Heart left ventricle (tissue), 16 donors: ENCODE measurements at regions not wholly inside any gene's neighbourhood (a gene's known extent, or its start where the extent isn't known, plus 50 kb on each side); places are given as distances from the start of the nearest gene placed in this dataset.
"Not testable (repeated sequence)": the region's sequence is repeated elsewhere in the genome, so short reads cannot be mapped to it uniquely, and the experiment has no call there.

Experiments used
- ATAC-seq, 4 donors: fragments of 200-7000 bp; cut with Tn5 transposase; one replicate each; pipeline ENCODE4 v1.9.1; 2020 to 2022; ENCODE audit warnings: moderate library complexity in 4 of 4, mild to moderate bottlenecking in 3 of 4, moderate number of reproducible peaks in 1 of 4
- DNase-seq, 5 donors: peaks; one replicate each; pipeline ENCODE4 v3.0.0-alpha.2; 2020
- H3K27ac ChIP-seq, 12 donors: fragments of 200-600 bp; sonication (generic) in 4 of 12; one replicate each; pipeline versions ENCODE4 v1.5.0 to v1.8.0; 2016 to 2022; ENCODE audit warnings: mild to moderate bottlenecking in 2 of 12
- H3K27me3 ChIP-seq, 9 donors: fragments of 200-600 bp; sonication (generic) in 2 of 9; one replicate each; pipeline versions ENCODE4 v1.5.1 to v1.8.0; 2016 to 2022; ENCODE audit warnings: mild to moderate bottlenecking in 3 of 9
- H3K36me3 ChIP-seq, 9 donors: fragments of 200-600 bp; sonication (generic) in 2 of 9; one replicate each; pipeline versions ENCODE4 v1.5.0 to v1.8.0; 2018 to 2022; ENCODE audit warnings: mild to moderate bottlenecking in 2 of 9
- H3K4me1 ChIP-seq, 12 donors: fragments of 200-600 bp; sonication (generic) in 4 of 12; one replicate each; pipeline versions ENCODE4 v1.5.0 to v1.8.0; 2016 to 2022; ENCODE audit warnings: mild to moderate bottlenecking in 3 of 12
- H3K4me3 ChIP-seq, 12 donors: fragments of 200-600 bp; sonication (generic) in 4 of 12; one replicate each; pipeline versions ENCODE4 v1.5.0 to v1.8.0; 2017 to 2022; ENCODE audit warnings: mild to moderate bottlenecking in 9 of 12, moderate library complexity in 4 of 12
- H3K9me3 ChIP-seq, 12 donors: fragments of 200-600 bp; sonication (generic) in 4 of 12; one replicate each; pipeline versions ENCODE4 v1.5.0 to v1.8.0; 2016 to 2022; ENCODE audit warnings: mild to moderate bottlenecking in 1 of 12
- POLR2A ChIP-seq, 2 donors: fragments of 450-650 bp; IDR thresholded peaks; one replicate each; pipeline ENCODE4 v1.6.1; 2017; ENCODE audit warnings: antibody characterized with exemption in 2 of 2, mild to moderate bottlenecking in 2 of 2, moderate library complexity in 2 of 2
- WGBS, 4 donors: extraction: QIAGEN DNeasy Blood & Tissue Kit in 2 of 4; methylation state at CpG; one replicate each; pipeline versions ENCODE4 v1.1.5 to v1.1.7; 2013 to 2018; 5-methylcytosine and 5-hydroxymethylcytosine counted together
- intact Hi-C, 10 donors: fragments of 100-400 bp; cut with DNase I; formaldehyde crosslinking; loops; one replicate each; pipeline versions ENCODE4 v1.11.1 to v1.14.2; 2022
- TF ChIP-seq, protein P1 (sequence below), 12 donors: fragments of 200-600 bp; sonication (generic) in 4 of 12; IDR thresholded peaks; one replicate each; pipeline versions ENCODE4 v1.5.0 to v1.8.0; 2018 to 2022; ENCODE audit warnings: antibody characterized with exemption in 12 of 12, mild to moderate bottlenecking in 5 of 12
- donor health status: ischemic (EF 13 %, LVEDD 7.1; RV severe dilation, severe dysfunction).
- donor health status: healthy with polysubstance abuse.
- donor health status: DM: no; HTN: yes; CAD: no.
- donor health status: DM: no; HTN: no; CAD: no.
- donor health status: ischemic (EF 25% LVEDD 6.9; RV normal size, moderate dysfunction).
- donor health status: ischemic (EF 25% LVEDD 5.7; RV mildly dilated, moderate dysfunction).
- donor health status: healthy.
- donor health status: DM: yes; HTN: yes; CAD: no.
- donor health status: ischemic (EF 35%, LVEDD 5.7; RV mildly dilated, moderate dysfunction).
- donor health status: nonischemic (EF 11% LVEDD 7.7; RV severe dilation, severe dysfunction).
- donor health status: DM: yes; HTN: yes; CAD: no.
- donor health status: PGD.
- donor health status: ischemic (EF 29% LVEDD 5.4; RV normal size, mild dysfunction).
- donor health status: nonischemic (EF 23%, LVEDD 6.1; RV moderate dilation, normal function).

DNA sequence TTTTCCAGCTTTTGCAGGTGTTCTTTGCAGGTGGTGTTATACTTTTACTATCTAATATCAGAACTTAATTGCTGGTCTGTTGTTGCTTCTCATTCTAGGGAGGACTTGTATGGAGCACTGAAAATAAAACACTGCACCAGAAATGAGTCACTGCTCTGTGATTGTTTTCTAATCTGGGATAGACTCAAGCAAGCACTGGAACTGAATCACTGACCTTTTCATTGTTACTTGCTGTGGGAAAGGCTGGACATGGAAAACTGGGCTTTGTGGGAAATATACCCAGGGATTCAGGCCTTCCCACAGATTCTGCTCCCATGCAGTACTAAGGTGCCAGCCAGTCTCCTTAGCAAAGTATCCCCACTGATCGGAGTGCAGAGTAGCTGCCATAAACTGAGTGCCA is 470.0 kb upstream of the GCFC2 start:
- no peak overlapping the region for H3K27ac ChIP-seq
- TF ChIP-seq POLR2A (IDR thresholded peaks at IDR 0.05), result no peak
- TF ChIP-seq, protein P1, sequence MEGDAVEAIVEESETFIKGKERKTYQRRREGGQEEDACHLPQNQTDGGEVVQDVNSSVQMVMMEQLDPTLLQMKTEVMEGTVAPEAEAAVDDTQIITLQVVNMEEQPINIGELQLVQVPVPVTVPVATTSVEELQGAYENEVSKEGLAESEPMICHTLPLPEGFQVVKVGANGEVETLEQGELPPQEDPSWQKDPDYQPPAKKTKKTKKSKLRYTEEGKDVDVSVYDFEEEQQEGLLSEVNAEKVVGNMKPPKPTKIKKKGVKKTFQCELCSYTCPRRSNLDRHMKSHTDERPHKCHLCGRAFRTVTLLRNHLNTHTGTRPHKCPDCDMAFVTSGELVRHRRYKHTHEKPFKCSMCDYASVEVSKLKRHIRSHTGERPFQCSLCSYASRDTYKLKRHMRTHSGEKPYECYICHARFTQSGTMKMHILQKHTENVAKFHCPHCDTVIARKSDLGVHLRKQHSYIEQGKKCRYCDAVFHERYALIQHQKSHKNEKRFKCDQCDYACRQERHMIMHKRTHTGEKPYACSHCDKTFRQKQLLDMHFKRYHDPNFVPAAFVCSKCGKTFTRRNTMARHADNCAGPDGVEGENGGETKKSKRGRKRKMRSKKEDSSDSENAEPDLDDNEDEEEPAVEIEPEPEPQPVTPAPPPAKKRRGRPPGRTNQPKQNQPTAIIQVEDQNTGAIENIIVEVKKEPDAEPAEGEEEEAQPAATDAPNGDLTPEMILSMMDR (IDR thresholded peaks at IDR 0.05), result no peak
- H3K9me3 ChIP-seq, result peaks cover 0 to 33% (median 11%) of the 10 kb centered on the region in 12 donors
- no peak for DNase-seq
- intact Hi-C loops, result no loop called here
- H3K4me1 ChIP-seq, result no peaks in the 10 kb centered on the region
- WGBS, 4 donors, result 60 to 87% (median 86%) methylated on average over 1 of the region's 1 CpG; no CpG with 5 or more reads in 1 of the 4 donors
- H3K4me3 ChIP-seq, result no peak overlapping the region
- H3K27me3 ChIP-seq, result peaks cover 0 to 6% (median 0%) of the 10 kb centered on the region in 9 donors
- H3K36me3 ChIP-seq, result no peaks in the 10 kb centered on the region
- no peak for ATAC-seq

DNA sequence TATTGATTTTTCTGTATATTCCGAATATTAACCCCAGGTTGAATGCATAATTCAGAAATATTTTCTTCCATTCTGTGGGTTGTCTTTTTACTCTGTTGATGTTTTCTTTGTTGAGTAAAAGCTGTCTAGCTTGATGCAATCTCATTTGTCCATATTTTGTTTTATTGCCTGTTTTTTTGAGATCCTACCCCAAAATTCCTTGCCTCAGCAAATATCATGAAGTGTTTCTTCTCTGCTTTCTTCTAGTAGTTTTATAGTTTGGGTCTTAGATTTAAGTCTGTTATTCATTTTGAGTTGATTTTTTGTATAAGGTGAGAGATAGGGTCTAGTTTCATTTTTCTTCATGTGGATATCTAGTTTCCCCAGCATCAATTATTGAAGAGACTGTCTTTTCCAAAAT is 467.9 kb upstream of the GCFC2 start:
- intact Hi-C loops, result no loop called here
- Histone ChIP-seq H3K36me3 (no peaks in the 10 kb centered on the region), H3K27ac (no peak overlapping the region), H3K9me3 (peaks cover 0 to 45% (median 18%) of the 10 kb centered on the region in 12 donors), H3K4me3 (no peak overlapping the region), H3K4me1 (no peaks in the 10 kb centered on the region), H3K27me3 (no peaks in the 10 kb centered on the region)
- TF ChIP-seq, protein P1 (IDR thresholded peaks at IDR 0.05), result no peak
- no peak for TF ChIP-seq POLR2A (IDR thresholded peaks at IDR 0.05)
- ATAC-seq (no peak), DNase-seq (no peak)
- 86 to 93% (median 88%) methylated on average over 1 of the region's 1 CpG for WGBS, 4 donors

DNA sequence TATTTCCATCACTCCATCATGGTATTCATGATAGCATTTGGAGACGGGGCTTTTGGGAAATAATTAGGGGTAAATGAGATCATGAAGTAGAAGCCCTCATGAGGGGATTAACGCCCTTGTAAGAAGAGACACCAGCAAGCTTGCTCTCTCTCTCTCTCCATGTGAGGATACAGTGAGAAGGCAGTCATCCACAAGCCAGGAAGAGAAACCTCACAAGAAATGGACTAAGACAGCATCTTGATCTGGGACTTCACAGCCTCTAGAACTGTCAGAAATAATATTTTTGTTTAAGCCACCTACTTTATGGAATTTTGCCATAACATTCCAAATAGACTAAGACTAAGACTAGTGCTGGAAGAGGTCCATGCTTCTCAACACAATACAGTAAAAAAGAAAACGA is 464.6 kb upstream of the GCFC2 start:
- 68 to 79% (median 74%) methylated on average over 3 of the region's 3 CpGs for WGBS, 4 donors
- no peak overlapping the region for H3K27ac ChIP-seq
- no peaks in the 10 kb centered on the region for H3K4me1 ChIP-seq
- peaks cover 0 to 51% (median 15%) of the 10 kb centered on the region in 12 donors for H3K9me3 ChIP-seq
- no peak for DNase-seq
- TF ChIP-seq, protein P1 (IDR thresholded peaks at IDR 0.05), result no peak
- no peak for TF ChIP-seq POLR2A (IDR thresholded peaks at IDR 0.05)
- ATAC-seq, result no peak
- no peak overlapping the region for H3K4me3 ChIP-seq
- no peaks in the 10 kb centered on the region for H3K27me3 ChIP-seq
- intact Hi-C loops, result no loop called here
- no peaks in the 10 kb centered on the region for H3K36me3 ChIP-seq

DNA sequence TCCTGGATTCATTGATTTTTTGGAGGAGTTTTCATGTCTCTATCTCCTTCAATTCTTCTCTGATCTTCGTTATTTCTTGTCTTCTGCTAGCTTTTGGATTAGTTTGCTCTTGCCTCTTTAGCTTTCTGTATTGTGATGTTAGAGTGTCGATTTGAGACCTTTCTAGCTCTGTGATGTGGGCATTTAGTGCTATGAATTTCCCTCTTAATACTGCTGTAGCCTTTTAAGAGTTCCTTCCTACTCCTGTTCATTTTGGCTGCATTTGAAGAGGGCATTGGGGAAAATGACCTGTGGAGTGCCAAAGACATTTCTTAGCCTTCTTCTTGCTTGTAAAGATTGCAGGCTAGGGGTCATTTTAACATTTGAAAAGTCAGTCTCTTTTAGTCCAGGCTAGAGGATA is 463.8 kb upstream of the GCFC2 start:
- no peak for ATAC-seq
- no peaks in the 10 kb centered on the region for H3K27me3 ChIP-seq
- H3K4me3 ChIP-seq, result no peak overlapping the region
- H3K36me3 ChIP-seq, result no peaks in the 10 kb centered on the region
- DNase-seq, result no peak
- intact Hi-C loops, result no loop called here
- TF ChIP-seq, protein P1 (IDR thresholded peaks at IDR 0.05), result no peak
- TF ChIP-seq POLR2A (IDR thresholded peaks at IDR 0.05), result no peak
- no peaks in the 10 kb centered on the region for H3K4me1 ChIP-seq
- H3K9me3 ChIP-seq, result peaks cover 0 to 43% (median 13%) of the 10 kb centered on the region in 12 donors
- 46 to 53% (median 48%) methylated on average over 2 of the region's 2 CpGs for WGBS, 4 donors
- H3K27ac ChIP-seq, result no peak overlapping the region

DNA sequence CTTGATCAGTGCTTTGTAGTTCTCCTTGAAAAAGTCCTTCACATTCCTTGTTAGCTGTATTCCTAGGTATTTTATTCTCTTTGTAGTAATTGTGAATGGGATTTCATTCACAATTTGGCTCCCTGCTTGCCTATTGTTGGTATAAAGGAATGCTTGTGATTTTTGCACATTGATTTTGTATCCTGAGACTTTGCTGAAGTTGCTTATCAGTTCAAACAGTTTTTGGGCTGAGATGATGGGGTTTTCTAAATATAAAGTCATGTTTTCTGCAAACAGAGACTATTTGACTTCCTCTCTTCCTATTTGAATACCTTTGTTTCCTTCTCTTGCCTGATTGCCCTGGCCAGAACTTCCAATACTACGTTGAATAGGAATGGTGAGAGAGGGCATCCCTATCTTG is 462.5 kb upstream of the GCFC2 start:
- DNase-seq, H3K36me3 ChIP-seq, H3K4me3 ChIP-seq, H3K27ac ChIP-seq, intact Hi-C loops, ATAC-seq, H3K27me3 ChIP-seq, H3K4me1 ChIP-seq: not testable (repeated sequence)
- 0 to 58% (median 0%) methylated on average over 1 of the region's 1 CpG for WGBS, 4 donors
- peaks cover 0 to 32% (median 8%) of the 10 kb centered on the region in 12 donors for H3K9me3 ChIP-seq

DNA sequence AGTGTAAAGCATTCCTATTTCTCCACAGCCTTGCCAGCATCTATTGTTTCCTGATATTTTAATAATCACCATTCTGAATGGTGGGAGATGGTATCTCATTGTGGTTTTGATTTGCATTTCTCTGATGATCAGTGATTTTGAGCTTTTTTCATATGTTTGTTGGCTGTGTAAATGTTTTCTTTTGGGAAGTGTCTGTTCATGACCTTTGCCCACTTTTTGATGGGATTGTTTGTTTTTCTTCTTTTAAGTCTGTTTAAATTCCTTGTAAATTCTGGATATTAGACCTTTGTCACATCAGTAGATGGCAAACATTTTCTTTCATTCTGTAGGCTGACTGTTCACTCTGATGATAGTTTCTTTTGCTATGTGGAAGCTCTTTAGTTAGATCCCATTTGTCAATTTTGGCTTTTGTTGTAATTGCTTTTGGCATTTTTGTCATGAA is 461.5 kb upstream of the GCFC2 start:
- ATAC-seq, H3K27me3 ChIP-seq, H3K4me3 ChIP-seq, H3K36me3 ChIP-seq, H3K27ac ChIP-seq, intact Hi-C loops, H3K4me1 ChIP-seq, DNase-seq: not testable (repeated sequence)
- H3K9me3 ChIP-seq, result peaks cover 0 to 26% (median 8%) of the 10 kb centered on the region in 12 donors
